ENCODE measurements at regions not wholly inside any gene's neighbourhood (a gene's known extent, or its start where the extent isn't known, plus 50 kb on each side); places are given as distances from the start of the nearest gene placed in this dataset.
"Not testable (repeated sequence)": the region's sequence is repeated elsewhere in the genome, so short reads cannot be mapped to it uniquely, and the experiment has no call there.

GRCh38 chr2:67169417-67170140, 227.6 kb upstream of the ETAA1 start:
- Histone ChIP-seq H3K9me3 (ENCODE audit: control insufficient read depth in 2 of 2, low read length in 2 of 2) (no peaks in the 10 kb centered on the region), H3K27ac (ENCODE audit: low read length) (no peak overlapping the region), H3K4me1 (ENCODE audit: control insufficient read depth, insufficient read depth, low read length) (no peaks in the 10 kb centered on the region)

DNA sequence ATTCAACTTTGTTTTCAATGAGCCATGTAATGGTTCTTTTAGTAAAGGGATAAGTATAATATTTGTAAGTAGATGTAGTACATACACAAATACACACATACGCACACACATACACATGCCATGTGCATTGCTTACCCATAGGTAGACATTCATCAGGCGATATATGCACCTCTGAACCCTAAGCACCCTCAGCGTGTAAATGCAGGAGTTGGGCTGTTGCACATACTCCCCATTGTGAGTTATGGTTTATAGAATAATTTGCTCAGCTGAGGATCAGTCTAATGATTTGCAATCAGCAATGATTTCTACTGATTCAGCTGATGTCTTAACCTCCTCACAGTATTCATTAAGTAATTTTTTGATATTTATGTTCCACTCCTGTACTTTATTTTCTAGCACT, 217.6 kb upstream of the ETAA1 start:
- Histone ChIP-seq H3K4me3 (ENCODE audit: low read length in 2 of 2) (no peak overlapping the region), H3K27ac (ENCODE audit: low read length) (no peak overlapping the region), H3K9ac (ENCODE audit: low read length in 2 of 2) (no peak overlapping the region), H3K27me3 (ENCODE audit: control insufficient read depth in 1 of 2, insufficient read depth in 2 of 2, low read length in 2 of 2) (no peaks in the 10 kb centered on the region), H3K4me1 (ENCODE audit: control insufficient read depth, insufficient read depth, low read length) (no peaks in the 10 kb centered on the region), H3K9me3 (ENCODE audit: control insufficient read depth in 2 of 2, low read length in 2 of 2) (no peaks in the 10 kb centered on the region), H3K36me3 (ENCODE audit: control insufficient read depth in 2 of 2, insufficient read depth in 2 of 2, low read length in 2 of 2) (no peaks in the 10 kb centered on the region)

More at GRCh38 chr2:67169417-67170140, 227.6 kb upstream of the ETAA1 start:
- Histone ChIP-seq H3K36me3 (ENCODE audit: control insufficient read depth in 2 of 2, insufficient read depth in 2 of 2, low read length in 2 of 2) (no peaks in the 10 kb centered on the region), H3K9ac (ENCODE audit: low read length in 2 of 2) (no peak overlapping the region), H3K27me3 (ENCODE audit: control insufficient read depth in 1 of 2, insufficient read depth in 2 of 2, low read length in 2 of 2) (no peaks in the 10 kb centered on the region), H3K4me3 (ENCODE audit: low read length in 2 of 2) (no peak overlapping the region)

GRCh38 chr2:67180841-67181240, 216.3 kb upstream of the ETAA1 start:
- Histone ChIP-seq H3K27me3 (ENCODE audit: control insufficient read depth in 1 of 2, insufficient read depth in 2 of 2, low read length in 2 of 2) (no peaks in the 10 kb centered on the region), H3K4me3 (ENCODE audit: low read length in 2 of 2) (no peak overlapping the region), H3K36me3 (ENCODE audit: control insufficient read depth in 2 of 2, insufficient read depth in 2 of 2, low read length in 2 of 2) (no peaks in the 10 kb centered on the region), H3K27ac (ENCODE audit: low read length) (no peak overlapping the region), H3K9ac (ENCODE audit: low read length in 2 of 2) (no peak overlapping the region), H3K4me1 (ENCODE audit: control insufficient read depth, insufficient read depth, low read length) (no peaks in the 10 kb centered on the region), H3K9me3 (ENCODE audit: control insufficient read depth in 2 of 2, low read length in 2 of 2) (no peaks in the 10 kb centered on the region)

- Histone ChIP-seq H3K9ac (ENCODE audit: low read length in 2 of 2) (no peak overlapping the region), H3K36me3 (ENCODE audit: control insufficient read depth in 2 of 2, insufficient read depth in 2 of 2, low read length in 2 of 2) (no peaks in the 10 kb centered on the region), H3K9me3 (ENCODE audit: control insufficient read depth in 2 of 2, low read length in 2 of 2) (no peaks in the 10 kb centered on the region), H3K27ac (ENCODE audit: low read length) (no peak overlapping the region), H3K4me1 (ENCODE audit: control insufficient read depth, insufficient read depth, low read length) (no peaks in the 10 kb centered on the region), H3K27me3 (ENCODE audit: control insufficient read depth in 1 of 2, insufficient read depth in 2 of 2, low read length in 2 of 2) (no peaks in the 10 kb centered on the region), H3K4me3 (ENCODE audit: low read length in 2 of 2) (no peak overlapping the region)
Observed at GRCh38 chr2:67182884-67183283, 214.2 kb upstream of the ETAA1 start.

DNA sequence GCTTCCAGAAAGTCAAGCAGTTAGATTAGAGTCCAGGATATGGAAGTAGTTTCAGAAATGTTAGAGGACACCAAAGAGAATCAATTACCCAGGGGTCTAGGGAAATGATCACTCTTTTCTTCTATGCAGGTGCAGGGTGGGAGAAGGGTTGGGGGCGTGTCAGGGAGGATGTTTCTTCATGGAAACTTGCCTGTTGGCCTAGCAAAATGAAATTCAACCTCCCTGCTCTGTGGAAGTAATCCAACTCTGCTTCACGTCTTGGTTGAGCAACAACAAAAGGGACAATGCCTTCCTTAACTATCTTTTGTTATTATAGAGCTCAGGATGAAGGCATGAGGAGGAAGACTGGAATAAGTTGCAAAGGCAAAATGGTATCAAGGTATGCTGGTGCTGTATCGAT, 210.8 kb upstream of the ETAA1 start:
- no peaks in the 10 kb centered on the region for H3K27me3 ChIP-seq (ENCODE audit: control insufficient read depth in 1 of 2, insufficient read depth in 2 of 2, low read length in 2 of 2)
- H3K27ac ChIP-seq (ENCODE audit: low read length) = no peak overlapping the region
- no peaks in the 10 kb centered on the region for H3K36me3 ChIP-seq (ENCODE audit: control insufficient read depth in 2 of 2, insufficient read depth in 2 of 2, low read length in 2 of 2)
- no peaks in the 10 kb centered on the region for H3K4me1 ChIP-seq (ENCODE audit: control insufficient read depth, insufficient read depth, low read length)
- no peak overlapping the region for H3K4me3 ChIP-seq (ENCODE audit: low read length in 2 of 2)
- H3K9ac ChIP-seq (ENCODE audit: low read length in 2 of 2) = no peak overlapping the region
- H3K9me3 ChIP-seq (ENCODE audit: control insufficient read depth in 2 of 2, low read length in 2 of 2) = no peaks in the 10 kb centered on the region

GRCh38 chr2:67186871-67187270, 210.3 kb upstream of the ETAA1 start:
- Histone ChIP-seq H3K4me3 (ENCODE audit: low read length in 2 of 2) (no peak overlapping the region), H3K36me3 (ENCODE audit: control insufficient read depth in 2 of 2, insufficient read depth in 2 of 2, low read length in 2 of 2) (no peaks in the 10 kb centered on the region), H3K9ac (ENCODE audit: low read length in 2 of 2) (no peak overlapping the region), H3K27ac (ENCODE audit: low read length) (no peak overlapping the region), H3K4me1 (ENCODE audit: control insufficient read depth, insufficient read depth, low read length) (no peaks in the 10 kb centered on the region), H3K27me3 (ENCODE audit: control insufficient read depth in 1 of 2, insufficient read depth in 2 of 2, low read length in 2 of 2) (no peaks in the 10 kb centered on the region), H3K9me3 (ENCODE audit: control insufficient read depth in 2 of 2, low read length in 2 of 2) (no peaks in the 10 kb centered on the region)

DNA sequence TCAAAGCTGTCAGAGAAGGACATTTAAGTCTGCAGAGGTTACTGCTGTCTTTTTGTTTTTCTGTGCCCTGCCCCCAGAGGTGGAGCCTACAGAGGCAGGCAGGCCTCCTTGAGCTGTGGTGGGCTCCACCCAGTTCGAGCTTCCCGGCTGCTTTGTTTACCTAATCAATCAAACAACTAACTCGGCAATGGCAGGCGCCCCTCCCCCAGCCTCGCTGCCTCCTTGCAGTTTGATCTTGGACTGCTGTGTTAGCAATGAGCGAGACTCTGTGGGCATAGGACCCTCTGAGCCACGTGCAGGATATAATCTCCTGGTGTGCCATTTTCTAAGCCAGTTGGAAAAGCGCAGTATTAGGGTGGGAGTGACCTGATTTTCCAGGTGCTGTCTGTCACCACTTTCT, 201.8 kb upstream of the ETAA1 start:
- H3K27me3 ChIP-seq (ENCODE audit: control insufficient read depth in 1 of 2, insufficient read depth in 2 of 2, low read length in 2 of 2); H3K27ac ChIP-seq (ENCODE audit: low read length); H3K4me3 ChIP-seq (ENCODE audit: low read length in 2 of 2); H3K9me3 ChIP-seq (ENCODE audit: control insufficient read depth in 2 of 2, low read length in 2 of 2); H3K36me3 ChIP-seq (ENCODE audit: control insufficient read depth in 2 of 2, insufficient read depth in 2 of 2, low read length in 2 of 2); H3K4me1 ChIP-seq (ENCODE audit: control insufficient read depth, insufficient read depth, low read length); H3K9ac ChIP-seq (ENCODE audit: low read length in 2 of 2): not testable (repeated sequence)

- Histone ChIP-seq H3K27ac (ENCODE audit: low read length) (no peak overlapping the region), H3K36me3 (ENCODE audit: control insufficient read depth in 2 of 2, insufficient read depth in 2 of 2, low read length in 2 of 2) (no peaks in the 10 kb centered on the region), H3K4me3 (ENCODE audit: low read length in 2 of 2) (no peak overlapping the region), H3K4me1 (ENCODE audit: control insufficient read depth, insufficient read depth, low read length) (no peaks in the 10 kb centered on the region), H3K27me3 (ENCODE audit: control insufficient read depth in 1 of 2, insufficient read depth in 2 of 2, low read length in 2 of 2) (no peaks in the 10 kb centered on the region), H3K9me3 (ENCODE audit: control insufficient read depth in 2 of 2, low read length in 2 of 2) (no peaks in the 10 kb centered on the region), H3K9ac (ENCODE audit: low read length in 2 of 2) (no peak overlapping the region)
Observed at GRCh38 chr2:67201521-67201920, 195.6 kb upstream of the ETAA1 start.

- no peak overlapping the region for H3K27ac ChIP-seq (ENCODE audit: low read length)
- H3K4me1 ChIP-seq (ENCODE audit: control insufficient read depth, insufficient read depth, low read length) = no peaks in the 10 kb centered on the region
- no peak overlapping the region for H3K4me3 ChIP-seq (ENCODE audit: low read length in 2 of 2)
- no peaks in the 10 kb centered on the region for H3K9me3 ChIP-seq (ENCODE audit: control insufficient read depth in 2 of 2, low read length in 2 of 2)
- no peak overlapping the region for H3K9ac ChIP-seq (ENCODE audit: low read length in 2 of 2)
- no peaks in the 10 kb centered on the region for H3K36me3 ChIP-seq (ENCODE audit: control insufficient read depth in 2 of 2, insufficient read depth in 2 of 2, low read length in 2 of 2)
- no peaks in the 10 kb centered on the region for H3K27me3 ChIP-seq (ENCODE audit: control insufficient read depth in 1 of 2, insufficient read depth in 2 of 2, low read length in 2 of 2)
Observed at GRCh38 chr2:67204349-67204748, 192.8 kb upstream of the ETAA1 start.

- Histone ChIP-seq H3K27me3 (ENCODE audit: control insufficient read depth in 1 of 2, insufficient read depth in 2 of 2, low read length in 2 of 2) (no peaks in the 10 kb centered on the region), H3K9me3 (ENCODE audit: control insufficient read depth in 2 of 2, low read length in 2 of 2) (no peaks in the 10 kb centered on the region), H3K27ac (ENCODE audit: low read length) (no peak overlapping the region), H3K4me1 (ENCODE audit: control insufficient read depth, insufficient read depth, low read length) (no peaks in the 10 kb centered on the region), H3K9ac (ENCODE audit: low read length in 2 of 2) (no peak overlapping the region), H3K36me3 (ENCODE audit: control insufficient read depth in 2 of 2, insufficient read depth in 2 of 2, low read length in 2 of 2) (no peaks in the 10 kb centered on the region), H3K4me3 (ENCODE audit: low read length in 2 of 2) (no peak overlapping the region)
Observed at GRCh38 chr2:67208887-67209500, 188.1 kb upstream of the ETAA1 start.

DNA sequence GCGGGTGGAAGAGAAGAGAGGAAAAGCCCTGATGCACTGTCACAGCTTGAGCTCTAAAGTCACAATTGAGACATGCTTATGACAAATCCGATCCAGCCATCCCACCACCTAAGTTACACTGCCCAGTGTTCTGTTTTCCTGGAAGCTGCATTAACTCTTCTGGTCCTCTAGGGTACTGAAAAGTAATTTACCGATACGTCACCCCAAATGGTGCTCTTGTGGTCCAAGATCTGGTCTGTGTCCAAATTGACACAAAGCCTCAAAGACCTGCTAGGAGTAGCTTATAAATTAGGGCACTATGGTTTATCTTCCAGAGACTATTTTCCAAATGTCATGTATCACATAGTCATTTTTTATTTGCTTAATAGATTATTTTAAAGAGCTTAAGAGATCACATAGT, 186.7 kb upstream of the ETAA1 start:
- no peaks in the 10 kb centered on the region for H3K36me3 ChIP-seq (ENCODE audit: control insufficient read depth in 2 of 2, insufficient read depth in 2 of 2, low read length in 2 of 2)
- no peaks in the 10 kb centered on the region for H3K9me3 ChIP-seq (ENCODE audit: control insufficient read depth in 2 of 2, low read length in 2 of 2)
- H3K27me3 ChIP-seq (ENCODE audit: control insufficient read depth in 1 of 2, insufficient read depth in 2 of 2, low read length in 2 of 2) = no peaks in the 10 kb centered on the region
- H3K9ac ChIP-seq (ENCODE audit: low read length in 2 of 2) = no peak overlapping the region
- H3K4me1 ChIP-seq (ENCODE audit: control insufficient read depth, insufficient read depth, low read length) = peaks cover 9% of the 10 kb centered on the region
- H3K4me3 ChIP-seq (ENCODE audit: low read length in 2 of 2) = no peak overlapping the region
- no peak overlapping the region for H3K27ac ChIP-seq (ENCODE audit: low read length)
